CD4-positive, alpha-beta T cell treated with Interferon alpha-2 for 1 hour (primary cell): ENCODE measurements at regions not wholly inside any gene's neighbourhood (a gene's known extent, or its start where the extent isn't known, plus 50 kb on each side); places are given as distances from the start of the nearest gene placed in this dataset.

Experiments
- DNase-seq, 2 donors: peaks; one replicate each; pipeline ENCODE4 v3.0.0-alpha.2; 2020 to 2022

GRCh38 chr18:72058851-72059250, 485.3 kb downstream of the CBLN2 start:
- no peak for DNase-seq

GRCh38 chr18:72056171-72056570, 488.0 kb downstream of the CBLN2 start:
- DNase-seq: no peak

GRCh38 chr18:72041313-72042032, 502.7 kb downstream of the CBLN2 start:
- DNase-seq: no peak

- DNase-seq: no peak
Observed at GRCh38 chr18:72013427-72013850, 530.7 kb downstream of the CBLN2 start.

- no peak for DNase-seq
Observed at GRCh38 chr18:71998547-71999097, 545.5 kb downstream of the CBLN2 start.

GRCh38 chr18:71995904-71996465, 548.2 kb downstream of the CBLN2 start:
- no peak for DNase-seq

- DNase-seq: no peak
Observed at GRCh38 chr18:71994273-71994672, 549.9 kb downstream of the CBLN2 start.

- DNase-seq: no peak
Observed at GRCh38 chr18:71989616-71990015, 554.5 kb downstream of the CBLN2 start.

- no peak for DNase-seq
Observed at GRCh38 chr18:71986351-71987050, 557.6 kb downstream of the CBLN2 start.

- no peak for DNase-seq
Observed at GRCh38 chr18:71976744-71977143, 567.4 kb downstream of the CBLN2 start.

GRCh38 chr18:71966791-71967190, 577.4 kb downstream of the CBLN2 start:
- no peak for DNase-seq

GRCh38 chr18:71958605-71959004, 585.5 kb downstream of the CBLN2 start:
- DNase-seq: no peak

GRCh38 chr18:71951001-71951400, 593.1 kb downstream of the CBLN2 start:
- DNase-seq: no peak

- no peak for DNase-seq
Observed at GRCh38 chr18:71942433-71942832, 601.7 kb downstream of the CBLN2 start.

GRCh38 chr18:71939483-71939882, 604.7 kb downstream of the CBLN2 start:
- DNase-seq: no peak

- no peak for DNase-seq
Observed at GRCh38 chr18:71936744-71937143, 607.4 kb downstream of the CBLN2 start.

GRCh38 chr18:71919211-71919610, 624.9 kb downstream of the CBLN2 start:
- DNase-seq: no peak

GRCh38 chr18:71913641-71914040, 630.5 kb downstream of the CBLN2 start:
- DNase-seq: no peak

GRCh38 chr18:71902482-71902881, 641.7 kb downstream of the CBLN2 start:
- DNase-seq: no peak

GRCh38 chr18:71899707-71900472, 644.3 kb downstream of the CBLN2 start:
- DNase-seq: no peak

GRCh38 chr18:71899183-71899582, 645.0 kb downstream of the CBLN2 start:
- no peak for DNase-seq

- DNase-seq: no peak
Observed at GRCh38 chr18:71887509-71887908, 656.6 kb downstream of the CBLN2 start.

GRCh38 chr18:71878226-71878625, 665.9 kb downstream of the CBLN2 start:
- no peak for DNase-seq
